GM21723 (cell line): ENCODE measurements at regions not wholly inside any gene's neighbourhood (a gene's known extent, or its start where the extent isn't known, plus 50 kb on each side); places are given as distances from the start of the nearest gene placed in this dataset.

ENCODE experiments used
- ATAC-seq: cut with Tn5 transposase; IDR thresholded peaks from one replicate; pipeline ENCODE4 v1.9.1; 2021; ENCODE audit warnings: mild to moderate bottlenecking, moderate library complexity; ENCODE audit not compliant: unreplicated experiment

GRCh38 chr3:152710549-152710948, 124.4 kb upstream of the P2RY1 start:
- ATAC-seq, result no peak

GRCh38 chr3:152713989-152714388, 120.9 kb upstream of the P2RY1 start:
- no peak for ATAC-seq

GRCh38 chr3:152714507-152714906, 120.4 kb upstream of the P2RY1 start:
- no peak for ATAC-seq

DNA sequence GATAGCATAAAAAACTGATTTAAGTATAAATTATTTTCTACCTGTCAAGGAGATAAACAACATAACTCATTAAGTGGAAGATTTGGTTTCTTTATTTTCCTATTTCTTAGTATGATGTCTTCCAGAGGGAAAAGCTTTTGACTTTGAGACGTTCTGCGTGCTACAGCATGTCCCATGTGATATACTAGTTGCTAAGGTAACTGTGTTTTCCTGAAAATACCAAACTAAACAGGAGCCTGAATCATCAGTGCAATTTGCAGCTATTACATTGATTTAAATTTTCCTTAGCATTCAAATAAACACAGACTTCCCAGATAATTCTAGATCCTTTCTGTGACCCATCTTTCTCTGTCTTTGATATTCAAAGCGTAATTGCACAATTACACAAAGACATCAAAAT, 117.7 kb upstream of the P2RY1 start:
- ATAC-seq, result no peak

DNA sequence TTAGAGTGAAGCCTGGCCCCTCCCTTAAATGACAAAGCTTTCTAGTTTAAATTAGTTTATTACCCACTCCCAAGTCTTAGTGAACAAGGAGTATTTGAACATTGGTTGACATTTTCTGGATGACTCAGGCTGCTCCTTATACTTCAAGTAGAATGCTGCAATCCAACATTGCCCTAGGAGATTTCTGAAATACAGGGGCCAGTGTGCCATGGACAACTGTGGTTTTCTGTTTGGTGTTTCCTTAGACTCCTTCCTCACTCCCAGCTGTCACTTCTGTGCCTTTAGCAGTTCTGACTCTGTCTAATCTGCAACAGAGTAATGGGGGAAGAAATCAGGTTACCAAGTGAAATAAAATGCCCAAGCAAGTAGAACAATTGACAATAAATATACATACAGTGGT, 116.1 kb upstream of the P2RY1 start:
- no peak for ATAC-seq

GRCh38 chr3:152719264-152719663, 115.7 kb upstream of the P2RY1 start:
- no peak for ATAC-seq

DNA sequence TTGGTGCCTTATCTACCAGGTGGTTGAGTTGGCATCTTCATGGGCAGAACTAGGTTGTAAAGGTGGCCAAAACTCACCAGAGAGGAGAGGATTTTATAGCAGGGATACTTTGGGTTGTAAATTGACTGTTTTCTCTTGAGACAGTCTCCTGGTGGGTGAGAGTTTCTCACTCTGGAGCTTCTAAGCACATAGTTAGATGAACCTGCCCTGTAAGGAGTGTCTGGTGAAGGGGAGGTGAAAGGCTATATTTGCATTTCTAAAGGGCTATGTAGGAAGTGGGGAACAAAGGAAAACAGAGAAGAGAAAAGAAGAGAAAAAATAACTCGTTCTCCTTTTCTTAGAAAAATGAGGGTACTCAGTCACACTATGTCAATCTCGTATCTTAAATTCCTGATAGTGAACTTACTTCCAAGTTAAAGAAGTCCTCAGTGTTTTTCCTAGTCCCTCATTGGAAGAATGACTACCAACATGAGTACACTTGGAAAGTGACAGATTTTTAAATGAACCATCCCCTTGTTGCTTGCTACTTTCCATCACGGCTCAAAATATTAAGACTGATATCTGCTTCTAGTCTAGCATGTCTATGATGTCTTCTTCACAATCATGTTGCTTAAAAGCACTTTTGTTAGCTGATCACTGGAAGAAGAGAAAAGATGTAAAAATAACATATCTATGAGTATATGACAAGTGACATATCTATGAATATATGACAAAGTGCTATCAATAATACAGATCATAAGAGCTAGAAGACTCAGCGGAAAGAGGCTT, 113.8 kb upstream of the P2RY1 start:
- ATAC-seq, result no peak

DNA sequence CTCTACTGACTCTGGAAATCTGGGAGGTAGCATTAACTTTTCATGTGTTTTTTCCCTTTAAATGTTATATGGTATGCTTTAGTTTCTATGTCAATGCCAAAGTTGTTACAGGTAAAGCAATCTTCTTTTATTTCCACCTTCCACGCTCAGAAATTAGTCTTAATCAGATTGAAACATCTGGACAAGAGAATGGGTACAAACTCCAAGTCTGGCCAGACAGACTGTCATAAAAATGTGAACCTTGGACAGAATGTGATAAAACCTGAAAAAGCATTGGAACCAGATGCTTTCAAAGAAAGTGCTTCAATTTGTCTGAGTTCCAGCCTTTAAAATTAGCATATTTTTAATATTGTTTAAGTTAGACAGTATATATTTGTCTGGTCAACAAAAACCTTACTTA, 110.7 kb upstream of the P2RY1 start:
- ATAC-seq, result no peak

GRCh38 chr3:152728231-152728980, 106.5 kb upstream of the P2RY1 start:
- no peak for ATAC-seq

DNA sequence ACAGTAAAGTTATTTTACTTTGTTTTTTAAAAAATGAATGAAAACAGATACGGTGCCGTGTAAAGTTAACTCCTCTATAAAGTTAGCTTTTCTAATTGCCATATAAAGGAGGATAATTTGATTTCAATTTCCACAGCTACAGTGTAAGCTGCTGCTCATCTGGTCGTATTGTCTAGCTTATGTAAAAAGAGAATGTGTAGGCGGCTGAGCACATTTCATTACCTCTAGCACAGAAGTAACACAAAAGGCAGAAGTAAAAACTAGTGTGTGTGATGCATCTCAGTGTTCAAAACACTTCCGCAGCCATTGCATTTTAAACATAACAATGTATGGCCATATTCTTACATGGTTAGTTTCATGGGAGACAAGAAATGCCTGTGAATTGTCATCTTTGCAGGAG, 105.0 kb upstream of the P2RY1 start:
- ATAC-seq, result peak; percentile 68

- ATAC-seq, result no peak
These were observed 103.4 kb upstream of the P2RY1 start for GRCh38 chr3:152731511-152731910.

DNA sequence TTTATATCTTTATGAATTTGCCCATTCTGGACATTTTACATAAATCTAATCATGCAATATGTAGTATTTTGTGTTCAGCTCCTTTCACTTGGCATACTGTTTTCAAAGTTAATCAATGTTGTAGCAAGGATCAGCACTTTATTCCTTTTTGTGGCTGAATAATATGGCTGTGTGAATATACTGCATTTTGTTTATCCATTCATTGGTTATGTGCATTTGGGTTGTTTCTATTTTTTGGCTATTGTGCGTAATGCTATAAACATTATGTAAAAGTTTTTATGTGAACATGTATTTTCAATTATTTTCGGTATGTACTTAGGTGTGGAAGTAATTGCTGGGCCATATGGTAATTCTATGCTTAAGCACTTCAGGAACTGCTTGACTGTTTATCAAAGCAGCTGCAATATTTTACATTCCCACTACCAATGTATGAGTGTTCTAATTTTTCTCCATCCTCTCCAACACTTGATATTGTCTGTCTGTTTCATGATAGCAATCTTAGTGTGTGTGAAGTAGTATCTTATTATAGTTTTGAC, 101.3 kb upstream of the P2RY1 start:
- no peak for ATAC-seq

GRCh38 chr3:152737021-152737908, 97.7 kb upstream of the P2RY1 start:
- ATAC-seq, result peak; percentile 97

- peak; percentile 29 for ATAC-seq
These were observed 96.3 kb upstream of the P2RY1 start for GRCh38 chr3:152738656-152739055.

- ATAC-seq, result peak; percentile 57
These were observed 92.3 kb upstream of the P2RY1 start for GRCh38 chr3:152742368-152743347.

DNA sequence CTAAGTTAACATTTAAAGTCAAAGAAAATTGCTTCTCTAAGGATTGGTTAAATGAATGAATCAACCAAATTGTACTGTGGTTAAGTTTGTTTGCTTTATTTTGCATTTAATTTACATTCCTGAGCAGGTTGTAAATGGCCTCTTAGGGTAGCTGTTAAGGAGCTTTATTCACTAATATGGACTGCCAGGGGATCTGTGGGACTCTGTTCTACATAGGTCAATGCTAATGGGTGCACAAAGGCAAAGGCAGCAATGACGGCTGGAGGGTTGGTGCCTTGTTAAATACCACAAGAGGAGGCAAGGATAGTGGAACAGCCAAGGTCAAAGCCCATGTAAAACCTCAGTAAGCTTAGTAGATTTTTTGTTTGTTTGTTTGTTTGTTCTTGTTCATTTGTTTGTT, 89.3 kb upstream of the P2RY1 start:
- ATAC-seq, result no peak

DNA sequence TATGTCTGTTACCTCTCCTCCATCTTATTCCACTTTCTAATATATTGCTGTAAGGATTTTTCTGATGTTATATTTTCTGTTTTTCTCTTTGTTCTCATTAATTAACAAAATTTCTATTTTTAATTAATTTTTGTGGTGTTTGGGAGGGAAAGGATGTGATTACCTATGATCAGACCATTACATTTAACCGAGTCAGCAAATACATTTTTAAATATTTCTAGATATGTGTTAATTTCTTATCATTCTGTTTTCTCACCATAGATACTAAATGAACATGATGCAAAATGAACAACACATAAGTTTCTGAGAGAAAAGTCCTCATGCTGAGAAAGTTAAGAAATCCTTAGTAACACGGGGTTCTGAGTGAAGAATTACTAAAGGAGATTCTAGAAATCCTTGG, 80.6 kb upstream of the P2RY1 start:
- ATAC-seq, result no peak

DNA sequence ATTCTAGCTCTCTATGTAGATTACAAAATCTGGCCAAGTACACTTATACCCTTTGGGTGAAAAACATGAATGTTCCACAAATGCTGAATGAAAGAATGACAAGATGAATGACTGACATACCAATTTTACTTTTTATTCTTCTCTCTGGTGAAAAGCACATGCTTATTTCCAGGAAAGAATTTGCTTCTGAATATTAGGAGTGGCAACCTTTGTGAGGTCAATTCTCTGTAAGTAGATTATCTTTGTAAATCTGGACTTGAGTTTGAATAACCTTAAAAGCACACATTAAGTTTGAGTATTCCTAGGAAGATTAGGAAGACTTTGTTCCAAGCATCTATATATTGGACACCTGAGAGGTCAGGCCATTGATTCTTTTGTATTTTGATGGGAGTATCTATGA, 78.1 kb upstream of the P2RY1 start:
- ATAC-seq, result no peak

DNA sequence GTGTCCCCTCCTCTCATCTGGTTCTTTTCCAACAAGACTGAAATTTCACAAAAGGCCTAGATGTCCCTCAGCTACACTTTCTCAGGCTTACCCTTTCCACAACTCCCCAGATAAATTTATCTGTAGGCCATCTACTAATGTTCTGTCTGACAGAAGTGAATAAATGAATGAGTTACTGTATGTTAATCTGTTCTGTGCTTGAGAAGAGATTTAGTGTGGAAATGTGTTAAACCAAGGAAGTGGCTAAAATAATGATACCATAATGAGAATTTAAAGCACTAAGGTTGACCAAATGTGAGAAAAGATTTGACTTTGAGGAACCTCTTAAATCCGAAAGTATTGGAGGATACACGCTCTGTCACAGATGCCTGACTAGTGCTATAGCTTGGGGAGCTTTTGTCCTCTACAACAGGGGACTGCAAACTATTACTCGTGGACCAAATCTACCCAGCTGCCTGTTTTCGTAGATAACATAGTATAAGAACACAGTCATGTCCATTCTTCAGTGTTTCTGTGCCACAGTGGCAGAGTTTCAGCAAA, 74.8 kb upstream of the P2RY1 start:
- peak; percentile 93 for ATAC-seq

GRCh38 chr3:152760591-152760990, 74.3 kb upstream of the P2RY1 start:
- peak; percentile 43 for ATAC-seq
